ENCODE measurements at regions not wholly inside any gene's neighbourhood (a gene's known extent, or its start where the extent isn't known, plus 50 kb on each side); places are given as distances from the start of the nearest gene placed in this dataset.

GRCh38 chr4:41379230-41379629 lies 122.5 kb downstream of the UCHL1 start:
- no peak for TF ChIP-seq KDM1A (IDR thresholded peaks at IDR 0.05; ENCODE audit: borderline replicate concordance, low read length)
- TF ChIP-seq EZH2 (IDR thresholded peaks at IDR 0.05; ENCODE audit: low read depth, low read length, severe bottlenecking): no peak
- no peak for TF ChIP-seq TAF1 (IDR thresholded peaks at IDR 0.05; ENCODE audit: low read depth, low read length)
- TF ChIP-seq CTCF (IDR thresholded peaks at IDR 0.05; ENCODE audit: control extremely low read depth in 1 of 3, insufficient read depth in 1 of 3, low read depth in 1 of 3, low read length in 3 of 3): no peak
- no peak for TF ChIP-seq POLR2A (IDR thresholded peaks at IDR 0.05; ENCODE audit: control extremely low read depth in 1 of 2, low read depth in 2 of 2, low read length in 2 of 2)
- TF ChIP-seq EGR1 (IDR thresholded peaks at IDR 0.05; ENCODE audit: borderline replicate concordance, low read depth, low read length): no peak
- no peak for TF ChIP-seq RAD21 (IDR thresholded peaks at IDR 0.05 in 1 of 2, conservative IDR thresholded peaks at IDR 0.05 in 1 of 2; ENCODE audit: low read depth in 2 of 2, low read length in 2 of 2)
- no peak for TF ChIP-seq POLR2AphosphoS5 (IDR thresholded peaks at IDR 0.05; ENCODE audit: low read depth, low read length)
- TF ChIP-seq FOSL1 (IDR thresholded peaks at IDR 0.05; ENCODE audit: insufficient read depth, low read depth, low read length): no peak
- TF ChIP-seq ZNF274 (IDR thresholded peaks at IDR 0.05; ENCODE audit: borderline replicate concordance, extremely low read depth, low read length): no peak
- no peak for TF ChIP-seq MAFK (IDR thresholded peaks at IDR 0.05; ENCODE audit: low read depth, low read length)
- TF ChIP-seq EP300 (IDR thresholded peaks at IDR 0.05; ENCODE audit: borderline replicate concordance in 1 of 2, low read depth in 2 of 2, low read length in 2 of 2): no peak
